ENCODE measurements at regions not wholly inside any gene's neighbourhood (a gene's known extent, or its start where the extent isn't known, plus 50 kb on each side); places are given as distances from the start of the nearest gene placed in this dataset.

DNA sequence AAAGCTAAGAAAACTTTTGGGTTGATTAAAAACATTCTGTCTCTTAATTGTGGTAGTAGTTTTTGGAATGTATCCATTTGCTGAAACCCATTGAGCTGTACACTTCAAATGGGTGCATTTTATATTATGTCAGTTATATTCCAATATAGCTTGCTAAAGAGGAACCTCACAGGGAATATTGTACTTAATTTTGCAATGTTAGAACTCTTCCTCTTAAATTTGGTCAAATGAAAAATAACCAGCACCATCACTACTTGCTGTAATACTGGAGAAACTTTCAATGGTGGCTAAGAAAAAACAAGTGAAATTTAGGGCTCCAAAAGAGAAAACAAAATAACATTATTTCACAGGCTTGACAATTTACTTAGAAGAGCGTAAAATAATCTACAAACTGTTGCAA is 651.5 kb downstream of the MAFB start:
- Histone ChIP-seq H3K4me3 (no peak overlapping the region), H3K4me1 (ENCODE audit: insufficient read depth) (no peaks in the 10 kb centered on the region), H3K9me2 (replicated peaks; ENCODE audit: insufficient read depth) (no peaks in the 10 kb centered on the region), H3K27ac (no peak overlapping the region), H4K20me1 (ENCODE audit: insufficient read depth, poor library complexity, severe bottlenecking) (no peaks in the 10 kb centered on the region), H3K4me2 (no peak overlapping the region), H3K9me3 (ENCODE audit: low read depth) (no peaks in the 10 kb centered on the region), H2AFZ (no peak overlapping the region), H3K36me3 (replicated peaks; ENCODE audit: insufficient read depth, low read depth) (no peaks in the 10 kb centered on the region), H3K27me3 (no peaks in the 10 kb centered on the region), H3K79me2 (no peaks in the 10 kb centered on the region)
- no peak for DNase-seq (ENCODE audit: low spot score)
- WGBS (ENCODE audit: low lambda C conversion rate, missing lambda C conversion rate): 88% methylated on average over 1 of the region's 1 CpG
- TF ChIP-seq EZH2 (IDR thresholded peaks at IDR 0.05; ENCODE audit: borderline replicate concordance) (no peak), EZH2phosphoT487 (IDR thresholded peaks at IDR 0.05; ENCODE audit: low read depth, severe bottlenecking, unreplicated experiment) (no peak)
- TF ChIP-seq, protein P1, sequence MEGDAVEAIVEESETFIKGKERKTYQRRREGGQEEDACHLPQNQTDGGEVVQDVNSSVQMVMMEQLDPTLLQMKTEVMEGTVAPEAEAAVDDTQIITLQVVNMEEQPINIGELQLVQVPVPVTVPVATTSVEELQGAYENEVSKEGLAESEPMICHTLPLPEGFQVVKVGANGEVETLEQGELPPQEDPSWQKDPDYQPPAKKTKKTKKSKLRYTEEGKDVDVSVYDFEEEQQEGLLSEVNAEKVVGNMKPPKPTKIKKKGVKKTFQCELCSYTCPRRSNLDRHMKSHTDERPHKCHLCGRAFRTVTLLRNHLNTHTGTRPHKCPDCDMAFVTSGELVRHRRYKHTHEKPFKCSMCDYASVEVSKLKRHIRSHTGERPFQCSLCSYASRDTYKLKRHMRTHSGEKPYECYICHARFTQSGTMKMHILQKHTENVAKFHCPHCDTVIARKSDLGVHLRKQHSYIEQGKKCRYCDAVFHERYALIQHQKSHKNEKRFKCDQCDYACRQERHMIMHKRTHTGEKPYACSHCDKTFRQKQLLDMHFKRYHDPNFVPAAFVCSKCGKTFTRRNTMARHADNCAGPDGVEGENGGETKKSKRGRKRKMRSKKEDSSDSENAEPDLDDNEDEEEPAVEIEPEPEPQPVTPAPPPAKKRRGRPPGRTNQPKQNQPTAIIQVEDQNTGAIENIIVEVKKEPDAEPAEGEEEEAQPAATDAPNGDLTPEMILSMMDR (IDR thresholded peaks at IDR 0.05; ENCODE audit: poor library complexity): no peak

- H3K79me2 ChIP-seq: no peaks in the 10 kb centered on the region
- H3K4me3 ChIP-seq: no peak overlapping the region
- no peaks in the 10 kb centered on the region for H4K20me1 ChIP-seq (ENCODE audit: insufficient read depth, poor library complexity, severe bottlenecking)
- H3K9me3 ChIP-seq (ENCODE audit: low read depth): no peaks in the 10 kb centered on the region
- H3K36me3 ChIP-seq (replicated peaks; ENCODE audit: insufficient read depth, low read depth): no peaks in the 10 kb centered on the region
- DNase-seq (ENCODE audit: low spot score): no peak
- 96% methylated on average over 2 of the region's 2 CpGs for WGBS (ENCODE audit: low lambda C conversion rate, missing lambda C conversion rate)
- no peak overlapping the region for H3K27ac ChIP-seq
- H3K4me2 ChIP-seq: no peak overlapping the region
- TF ChIP-seq EZH2phosphoT487 (IDR thresholded peaks at IDR 0.05; ENCODE audit: low read depth, severe bottlenecking, unreplicated experiment) (no peak), EZH2 (IDR thresholded peaks at IDR 0.05; ENCODE audit: borderline replicate concordance) (no peak)
- TF ChIP-seq, protein P1 (IDR thresholded peaks at IDR 0.05; ENCODE audit: poor library complexity): no peak
- no peaks in the 10 kb centered on the region for H3K27me3 ChIP-seq
- H3K4me1 ChIP-seq (ENCODE audit: insufficient read depth): no peaks in the 10 kb centered on the region
- H2AFZ ChIP-seq: no peak overlapping the region
- H3K9me2 ChIP-seq (replicated peaks; ENCODE audit: insufficient read depth): no peaks in the 10 kb centered on the region
Observed at GRCh38 chr20:40029589-40029988, 659.4 kb downstream of the MAFB start.

GRCh38 chr20:40019510-40019909 is 669.5 kb downstream of the MAFB start:
- no peak for DNase-seq (ENCODE audit: low spot score)
- Histone ChIP-seq H3K4me1 (ENCODE audit: insufficient read depth) (no peaks in the 10 kb centered on the region), H3K4me3 (no peak overlapping the region), H3K79me2 (no peaks in the 10 kb centered on the region), H3K27me3 (no peaks in the 10 kb centered on the region), H3K9me3 (ENCODE audit: low read depth) (no peaks in the 10 kb centered on the region), H2AFZ (no peak overlapping the region), H3K4me2 (no peak overlapping the region), H4K20me1 (ENCODE audit: insufficient read depth, poor library complexity, severe bottlenecking) (no peaks in the 10 kb centered on the region), H3K27ac (no peak overlapping the region), H3K36me3 (replicated peaks; ENCODE audit: insufficient read depth, low read depth) (no peaks in the 10 kb centered on the region), H3K9me2 (replicated peaks; ENCODE audit: insufficient read depth) (no peaks in the 10 kb centered on the region)
- 22% methylated on average over 5 of the region's 5 CpGs for WGBS (ENCODE audit: low lambda C conversion rate, missing lambda C conversion rate)
- TF ChIP-seq, protein P1 (IDR thresholded peaks at IDR 0.05; ENCODE audit: poor library complexity): no peak
- TF ChIP-seq EZH2phosphoT487 (IDR thresholded peaks at IDR 0.05; ENCODE audit: low read depth, severe bottlenecking, unreplicated experiment) (no peak), EZH2 (IDR thresholded peaks at IDR 0.05; ENCODE audit: borderline replicate concordance) (no peak)

GRCh38 chr20:40017765-40018164 is 671.3 kb downstream of the MAFB start:
- no peaks in the 10 kb centered on the region for H3K4me1 ChIP-seq (ENCODE audit: insufficient read depth)
- TF ChIP-seq EZH2 (IDR thresholded peaks at IDR 0.05; ENCODE audit: borderline replicate concordance) (no peak), EZH2phosphoT487 (IDR thresholded peaks at IDR 0.05; ENCODE audit: low read depth, severe bottlenecking, unreplicated experiment) (no peak)
- TF ChIP-seq, protein P1 (IDR thresholded peaks at IDR 0.05; ENCODE audit: poor library complexity): no peak
- DNase-seq (ENCODE audit: low spot score): no peak
- H3K4me2 ChIP-seq: no peak overlapping the region
- H3K36me3 ChIP-seq (replicated peaks; ENCODE audit: insufficient read depth, low read depth): no peaks in the 10 kb centered on the region
- H3K4me3 ChIP-seq: no peak overlapping the region
- H4K20me1 ChIP-seq (ENCODE audit: insufficient read depth, poor library complexity, severe bottlenecking): no peaks in the 10 kb centered on the region
- H3K9me2 ChIP-seq (replicated peaks; ENCODE audit: insufficient read depth): no peaks in the 10 kb centered on the region
- no peaks in the 10 kb centered on the region for H3K27me3 ChIP-seq
- H3K9me3 ChIP-seq (ENCODE audit: low read depth): no peaks in the 10 kb centered on the region
- WGBS (ENCODE audit: low lambda C conversion rate, missing lambda C conversion rate): 81% methylated on average over 1 of the region's 1 CpG
- no peak overlapping the region for H2AFZ ChIP-seq
- no peak overlapping the region for H3K27ac ChIP-seq
- H3K79me2 ChIP-seq: no peaks in the 10 kb centered on the region
